ENCODE measurements at regions not wholly inside any gene's neighbourhood (a gene's known extent, or its start where the extent isn't known, plus 50 kb on each side); places are given as distances from the start of the nearest gene placed in this dataset.

DNA sequence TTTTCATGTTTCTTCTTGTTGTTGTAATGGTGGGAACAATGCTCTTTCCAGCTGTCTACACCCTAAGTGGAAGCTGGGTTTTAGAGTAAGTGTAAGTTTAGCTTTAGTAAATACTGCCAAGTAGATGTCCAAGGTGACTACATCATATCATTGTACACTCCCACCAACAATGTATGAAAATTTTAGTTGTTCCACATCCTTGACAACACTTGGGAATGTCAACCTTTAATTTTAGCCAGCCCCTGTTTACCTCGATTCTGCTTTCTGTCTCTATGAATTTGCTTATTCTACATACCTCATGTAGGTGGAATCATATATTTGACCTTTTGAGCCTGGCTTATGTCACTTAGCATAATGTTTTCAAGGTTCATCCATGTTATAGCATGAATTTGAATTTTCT lies 93.0 kb downstream of the MTPAP start:
- ChIA-PET CTCF (interaction anchor here (1.4 kb wide), 1 partner anchor 383 kb away, joined by 3 read pairs; no protein-coding TSS in a partner anchor), POLR2A (no interaction called here)
- Mint-ChIP-seq H3K4me1 (ENCODE audit: low read depth) (no peaks in the 10 kb centered on the region), H3K27ac (no peak overlapping the region), H3K4me3 (no peak overlapping the region), H3K36me3 (ENCODE audit: low read depth) (no peaks in the 10 kb centered on the region), H3K9me3 (peaks cover 12% of the 10 kb centered on the region), H3K27me3 (peaks cover 7% of the 10 kb centered on the region)
- DNase-seq (no peak), ATAC-seq (no peak)
- intact Hi-C loops (cut with micrococcal nuclease): no loop called here
- TF ChIP-seq, protein P1, sequence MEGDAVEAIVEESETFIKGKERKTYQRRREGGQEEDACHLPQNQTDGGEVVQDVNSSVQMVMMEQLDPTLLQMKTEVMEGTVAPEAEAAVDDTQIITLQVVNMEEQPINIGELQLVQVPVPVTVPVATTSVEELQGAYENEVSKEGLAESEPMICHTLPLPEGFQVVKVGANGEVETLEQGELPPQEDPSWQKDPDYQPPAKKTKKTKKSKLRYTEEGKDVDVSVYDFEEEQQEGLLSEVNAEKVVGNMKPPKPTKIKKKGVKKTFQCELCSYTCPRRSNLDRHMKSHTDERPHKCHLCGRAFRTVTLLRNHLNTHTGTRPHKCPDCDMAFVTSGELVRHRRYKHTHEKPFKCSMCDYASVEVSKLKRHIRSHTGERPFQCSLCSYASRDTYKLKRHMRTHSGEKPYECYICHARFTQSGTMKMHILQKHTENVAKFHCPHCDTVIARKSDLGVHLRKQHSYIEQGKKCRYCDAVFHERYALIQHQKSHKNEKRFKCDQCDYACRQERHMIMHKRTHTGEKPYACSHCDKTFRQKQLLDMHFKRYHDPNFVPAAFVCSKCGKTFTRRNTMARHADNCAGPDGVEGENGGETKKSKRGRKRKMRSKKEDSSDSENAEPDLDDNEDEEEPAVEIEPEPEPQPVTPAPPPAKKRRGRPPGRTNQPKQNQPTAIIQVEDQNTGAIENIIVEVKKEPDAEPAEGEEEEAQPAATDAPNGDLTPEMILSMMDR (IDR thresholded peaks at IDR 0.05): no peak

DNA sequence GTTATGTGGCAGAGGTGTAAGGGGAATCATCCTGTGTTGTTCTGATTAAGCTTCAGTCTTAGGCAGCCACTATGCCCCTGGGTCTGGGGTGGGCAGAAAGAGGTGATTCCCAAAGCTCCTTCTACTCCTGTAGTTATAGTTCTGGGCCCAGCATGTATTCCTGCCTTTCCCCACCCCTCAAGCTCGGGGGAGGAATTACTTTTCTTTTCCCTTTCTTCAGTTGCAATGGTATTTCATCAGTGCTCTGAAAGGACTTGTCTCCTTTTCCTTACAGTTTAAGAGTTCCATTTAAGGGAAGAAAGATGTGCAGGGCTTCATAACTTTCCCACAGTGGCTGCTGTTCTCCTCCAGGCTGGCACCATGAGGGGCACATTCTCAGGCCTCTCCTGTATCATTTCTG lies 94.2 kb downstream of the MTPAP start:
- no peak for ATAC-seq
- no peaks in the 10 kb centered on the region for H3K36me3 Mint-ChIP-seq (ENCODE audit: low read depth)
- POLR2A ChIA-PET: no interaction called here
- intact Hi-C loops (cut with micrococcal nuclease): no loop called here
- no peak for DNase-seq
- CTCF ChIA-PET: interaction anchor here (1.4 kb wide), 1 partner anchor 385 kb away, joined by 3 read pairs; no protein-coding TSS in a partner anchor
- H3K9me3 Mint-ChIP-seq: peaks cover 12% of the 10 kb centered on the region
- TF ChIP-seq, protein P1 (IDR thresholded peaks at IDR 0.05): no peak
- no peak overlapping the region for H3K4me3 Mint-ChIP-seq
- H3K27ac Mint-ChIP-seq: no peak overlapping the region
- H3K27me3 Mint-ChIP-seq: peaks cover 5% of the 10 kb centered on the region
- H3K4me1 Mint-ChIP-seq (ENCODE audit: low read depth): no peaks in the 10 kb centered on the region

DNA sequence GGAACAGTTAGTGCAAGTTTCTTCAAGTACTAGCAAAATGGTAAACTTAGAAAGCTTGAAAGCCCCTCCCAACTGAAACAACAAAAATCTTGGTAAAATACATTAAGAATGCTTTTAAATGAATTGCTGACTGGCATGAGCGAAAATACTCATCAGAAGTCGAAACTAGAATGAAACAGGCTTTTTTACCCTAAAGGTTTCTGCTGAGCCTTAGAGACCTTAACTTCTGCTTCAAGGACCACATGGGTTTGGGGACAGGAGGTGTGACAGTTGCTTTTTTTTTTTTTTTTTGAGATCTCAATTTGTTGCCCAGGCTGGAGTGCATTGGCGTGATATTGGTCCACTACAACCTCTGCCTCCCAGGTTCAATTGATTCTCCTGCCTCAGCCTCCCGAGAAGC lies 100.3 kb downstream of the MTPAP start:
- intact Hi-C loops (cut with micrococcal nuclease): no loop called here
- Mint-ChIP-seq H3K4me1 (ENCODE audit: low read depth) (peaks cover 7% of the 10 kb centered on the region), H3K27ac (no peak overlapping the region), H3K27me3 (no peaks in the 10 kb centered on the region), H3K9me3 (peaks cover 4% of the 10 kb centered on the region), H3K4me3 (no peak overlapping the region), H3K36me3 (ENCODE audit: low read depth) (no peaks in the 10 kb centered on the region)
- ChIA-PET CTCF (no interaction called here), POLR2A (no interaction called here)
- ATAC-seq: no peak
- TF ChIP-seq, protein P1 (IDR thresholded peaks at IDR 0.05): no peak
- DNase-seq: no peak

DNA sequence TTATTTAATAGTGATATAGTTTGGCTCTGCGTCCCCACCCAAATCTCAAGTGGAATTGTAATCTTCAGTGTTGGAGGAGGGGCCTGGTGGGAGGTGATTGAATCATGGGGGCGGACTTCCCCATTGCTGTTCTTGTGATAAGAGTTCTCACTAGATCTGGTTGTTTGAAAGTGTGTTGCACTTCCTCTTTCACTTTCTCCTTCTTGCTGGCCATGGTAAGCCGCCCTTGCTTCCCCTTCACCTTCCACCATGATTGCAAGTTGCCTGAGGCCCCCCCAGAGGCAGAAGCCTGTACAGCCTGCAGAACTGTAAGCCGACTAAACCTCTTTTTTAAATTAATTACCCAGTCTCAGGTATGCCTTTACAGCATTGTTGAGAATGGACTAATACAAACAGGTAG lies 101.4 kb downstream of the MTPAP start:
- H3K36me3 Mint-ChIP-seq (ENCODE audit: low read depth): no peaks in the 10 kb centered on the region
- POLR2A ChIA-PET: no interaction called here
- intact Hi-C loops (cut with micrococcal nuclease): no loop called here

DNA sequence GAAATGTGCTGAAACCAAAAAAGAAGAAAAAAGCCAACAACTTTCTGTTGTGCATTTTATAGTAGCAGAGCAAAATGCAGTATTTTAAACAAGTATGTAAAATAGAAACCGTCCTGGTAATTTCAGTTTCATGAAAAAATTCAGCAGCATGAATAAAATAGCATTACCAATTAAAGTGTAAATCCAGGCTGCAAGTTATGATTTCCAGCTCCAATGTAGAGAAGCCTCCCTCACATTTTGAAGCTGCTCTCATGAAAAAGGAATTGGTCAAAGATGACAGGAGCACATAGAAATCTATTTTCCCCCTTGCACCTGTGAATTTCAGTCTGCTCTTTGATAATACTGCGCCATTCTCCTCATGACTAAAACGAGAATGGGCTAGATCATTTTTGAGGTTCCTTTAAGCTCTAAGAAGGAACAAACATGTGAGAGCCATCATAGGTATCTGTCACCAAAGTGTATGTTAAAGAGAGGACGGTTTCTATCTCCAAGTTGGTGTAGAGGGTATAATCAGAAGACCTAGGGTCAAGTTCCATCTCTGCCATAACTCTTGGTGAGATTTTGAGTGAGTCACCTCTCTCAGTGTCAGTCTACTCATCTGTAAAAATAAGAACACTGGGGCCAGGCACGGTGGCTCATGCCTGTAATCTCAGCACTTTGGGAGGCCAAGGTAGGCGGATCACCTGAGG lies 107.5 kb downstream of the MTPAP start:
- CTCF ChIA-PET: interaction anchor here (0.7 to 4.0 kb wide), 16 partner anchors 8 to 243 kb away, joined by 3 to 19 read pairs (median 3); no protein-coding TSS in a partner anchor
- no peaks in the 10 kb centered on the region for H3K36me3 Mint-ChIP-seq (ENCODE audit: low read depth)
- no peaks in the 10 kb centered on the region for H3K9me3 Mint-ChIP-seq
- POLR2A ChIA-PET: no interaction called here
- no peak overlapping the region for H3K4me3 Mint-ChIP-seq
- no peaks in the 10 kb centered on the region for H3K4me1 Mint-ChIP-seq (ENCODE audit: low read depth)
- no peak overlapping the region for H3K27ac Mint-ChIP-seq
- ATAC-seq: no peak
- no peak for DNase-seq
- TF ChIP-seq, protein P1 (IDR thresholded peaks at IDR 0.05): no peak
- intact Hi-C loops (cut with micrococcal nuclease): loop anchor here (5.0 kb wide), 1 partner anchor 244 kb away; no protein-coding TSS in a partner anchor
- H3K27me3 Mint-ChIP-seq: no peaks in the 10 kb centered on the region

More for the DNA sequence above, 101.4 kb downstream of the MTPAP start:
- CTCF ChIA-PET: interaction anchor here (1.9 kb wide), 1 partner anchor 249 kb away, joined by 5 read pairs; no protein-coding TSS in a partner anchor
- H3K4me3 Mint-ChIP-seq: no peak overlapping the region
- no peaks in the 10 kb centered on the region for H3K9me3 Mint-ChIP-seq
- DNase-seq (peak; percentile 35), ATAC-seq (peak; percentile 62)
- no peaks in the 10 kb centered on the region for H3K27me3 Mint-ChIP-seq
- H3K4me1 Mint-ChIP-seq (ENCODE audit: low read depth): peaks cover 7% of the 10 kb centered on the region
- H3K27ac Mint-ChIP-seq: no peak overlapping the region
- TF ChIP-seq, protein P1 (IDR thresholded peaks at IDR 0.05): no peak

Measured in activated CD8-positive, alpha-beta T cell treated with anti-CD3 and anti-CD28 coated beads for 36 hours (primary cell).